ENCODE measurements at regions not wholly inside any gene's neighbourhood (a gene's known extent, or its start where the extent isn't known, plus 50 kb on each side); places are given as distances from the start of the nearest gene placed in this dataset.

GRCh38 chr15:89421219-89421618 lies 75.2 kb downstream of the RHCG start:
- no peak for DNase-seq

GRCh38 chr15:89419370-89419984 lies 76.9 kb downstream of the RHCG start:
- DNase-seq = no peak

GRCh38 chr15:89417206-89417725 lies 79.1 kb downstream of the RHCG start:
- no peak for DNase-seq

- DNase-seq = peak; percentile 23 to 37
These were observed 79.8 kb downstream of the RHCG start for GRCh38 chr15:89416339-89417183.

GRCh38 chr15:89414571-89414970 lies 79.9 kb upstream of the POLG start:
- DNase-seq = no peak

- DNase-seq = no peak
These were observed 79.3 kb upstream of the POLG start for GRCh38 chr15:89413877-89414276.

GRCh38 chr15:89412905-89413411 lies 78.3 kb upstream of the POLG start:
- DNase-seq = no peak

- DNase-seq = no peak
These were observed 75.4 kb upstream of the POLG start for GRCh38 chr15:89410039-89410435.

GRCh38 chr15:89409184-89410038 lies 74.8 kb upstream of the POLG start:
- no peak for DNase-seq

- no peak for DNase-seq
These were observed 74.0 kb upstream of the POLG start for GRCh38 chr15:89408372-89409183.

- DNase-seq = peak in 1 of 2 donors; percentile 21
These were observed 72.5 kb upstream of the POLG start for GRCh38 chr15:89406940-89407607.

- DNase-seq = no peak
These were observed 71.8 kb upstream of the POLG start for GRCh38 chr15:89406218-89406939.

- no peak for DNase-seq
These were observed 70.9 kb upstream of the POLG start for GRCh38 chr15:89405494-89405893.

GRCh38 chr15:89404023-89404422 lies 69.4 kb upstream of the POLG start:
- DNase-seq = no peak

- DNase-seq = no peak
These were observed 67.8 kb upstream of the POLG start for GRCh38 chr15:89402518-89402805.

- DNase-seq = peak in 1 of 2 donors; percentile 52
These were observed 67.2 kb upstream of the POLG start for GRCh38 chr15:89401631-89402517.

GRCh38 chr15:89400782-89401545 lies 66.3 kb upstream of the POLG start:
- no peak for DNase-seq

GRCh38 chr15:89400116-89400781 lies 65.6 kb upstream of the POLG start:
- no peak for DNase-seq
